ENCODE measurements at regions not wholly inside any gene's neighbourhood (a gene's known extent, or its start where the extent isn't known, plus 50 kb on each side); places are given as distances from the start of the nearest gene placed in this dataset.

DNA sequence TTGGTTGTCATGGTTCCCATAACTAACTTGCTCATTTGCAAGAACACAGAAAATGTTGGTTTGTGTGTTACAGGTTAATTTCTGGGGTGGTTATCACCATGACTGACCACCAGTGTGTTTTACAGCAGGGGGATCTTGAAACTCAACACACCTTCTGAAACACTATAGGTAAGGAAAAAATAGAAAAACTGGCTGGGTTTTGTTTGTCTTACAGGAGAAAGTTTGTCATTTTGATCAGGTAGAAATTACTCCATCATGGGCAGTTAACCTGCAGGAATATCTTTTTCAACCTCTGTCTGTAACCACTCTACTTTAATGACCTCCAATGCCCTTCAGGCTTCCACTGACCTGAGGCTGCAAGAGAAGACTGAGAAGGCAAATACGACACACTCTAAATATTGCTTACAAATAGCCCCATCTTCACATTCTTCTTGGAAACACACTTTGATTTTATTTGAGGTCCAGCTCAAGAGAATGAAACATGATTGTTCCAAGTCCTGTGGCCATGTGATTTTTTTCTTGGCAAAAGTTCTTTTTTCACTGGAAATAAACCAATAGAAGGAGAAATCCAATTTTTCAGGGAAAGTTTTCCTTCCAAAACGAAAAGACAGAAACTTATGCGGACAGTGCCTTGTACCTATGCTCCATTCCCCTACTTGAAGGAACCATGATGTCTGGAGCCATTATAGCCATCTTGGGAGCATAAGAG, 428.7 kb upstream of the SALL1 start:
- no peak for DNase-seq (ENCODE audit: low spot score)

DNA sequence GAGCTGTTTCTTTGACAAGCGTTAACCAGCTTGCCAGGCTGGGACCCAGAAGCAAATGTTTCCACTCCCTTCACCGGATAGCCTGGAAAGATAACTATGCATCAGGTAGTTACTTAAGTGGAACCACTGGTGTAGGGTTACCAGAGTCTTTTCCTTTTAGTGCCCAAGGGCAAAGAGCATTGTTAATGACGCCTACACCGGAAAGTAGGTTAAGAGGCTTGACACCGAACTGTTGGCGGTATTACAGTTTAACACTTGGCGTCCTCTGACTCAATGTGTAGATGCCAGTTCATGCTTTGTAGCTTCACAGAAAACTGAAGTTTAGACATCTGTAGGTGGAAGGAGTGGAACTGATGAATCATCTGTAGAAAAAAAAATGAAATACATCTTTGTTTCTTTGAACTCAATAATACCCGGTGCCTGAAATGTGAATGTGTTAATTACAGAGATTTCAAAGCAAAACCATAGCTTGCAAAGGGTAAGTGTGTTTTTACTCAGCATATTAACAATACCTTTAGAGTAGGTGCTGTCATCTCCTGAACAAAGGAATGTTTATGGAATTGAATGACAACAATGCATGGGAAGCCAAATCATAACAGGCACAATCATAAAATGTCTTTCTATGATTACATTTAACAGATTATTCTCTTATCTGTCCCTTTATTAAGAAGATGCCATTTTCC, 426.7 kb upstream of the SALL1 start:
- DNase-seq (ENCODE audit: low spot score): no peak

DNA sequence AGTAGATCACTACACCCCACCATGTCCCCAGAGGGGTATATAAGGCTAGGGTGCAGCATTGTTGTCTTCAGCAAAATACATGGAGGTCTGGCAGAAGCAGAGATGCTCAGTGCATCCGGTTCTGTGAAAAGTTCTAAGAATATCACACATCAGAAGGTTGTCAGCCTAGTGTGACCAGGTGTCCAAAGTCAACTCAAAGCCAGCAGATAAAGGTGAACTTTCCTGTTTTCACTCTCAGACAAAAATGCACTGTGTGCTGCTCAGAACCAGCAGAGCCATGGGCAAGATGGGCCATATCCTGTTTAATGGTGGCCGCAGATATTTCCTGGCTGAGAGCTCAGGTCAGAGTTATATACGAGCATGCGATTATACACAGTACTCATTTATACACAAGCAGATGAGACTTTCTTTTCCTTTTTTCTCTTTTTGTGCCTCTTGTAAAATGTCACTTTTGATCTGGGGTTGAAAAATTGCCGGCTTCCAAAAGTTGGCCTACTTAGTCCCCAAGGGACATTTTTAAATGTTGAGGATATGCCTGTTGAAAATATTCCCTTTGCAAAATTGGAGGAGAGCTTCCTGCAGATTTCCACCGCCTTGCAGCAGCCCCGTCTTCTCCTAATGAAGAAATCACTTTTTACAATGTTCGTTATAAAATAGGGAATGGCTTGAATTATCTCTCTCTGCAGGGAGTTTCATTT, 425.6 kb upstream of the SALL1 start:
- DNase-seq (ENCODE audit: low spot score): no peak

DNA sequence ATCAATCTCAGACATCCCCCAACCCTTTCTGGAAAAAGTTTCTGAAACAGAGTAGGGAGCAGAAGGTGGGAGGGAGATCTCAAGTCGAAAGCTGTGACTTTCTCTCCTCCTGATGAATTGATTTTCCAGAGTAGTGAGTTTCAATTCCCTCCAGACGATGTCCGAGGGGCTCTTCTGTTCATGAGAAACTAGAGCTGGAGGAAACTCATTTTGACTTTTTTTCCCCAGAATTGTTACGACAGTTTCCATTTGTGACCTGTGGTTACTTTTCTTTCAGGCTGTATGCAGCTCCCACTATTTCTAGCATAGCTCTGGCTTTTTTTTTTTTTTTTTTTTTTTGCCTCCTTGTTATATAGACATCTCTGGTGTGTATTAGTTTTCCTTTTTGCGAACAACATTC, 422.1 kb upstream of the SALL1 start:
- no peak for DNase-seq (ENCODE audit: low spot score)

DNA sequence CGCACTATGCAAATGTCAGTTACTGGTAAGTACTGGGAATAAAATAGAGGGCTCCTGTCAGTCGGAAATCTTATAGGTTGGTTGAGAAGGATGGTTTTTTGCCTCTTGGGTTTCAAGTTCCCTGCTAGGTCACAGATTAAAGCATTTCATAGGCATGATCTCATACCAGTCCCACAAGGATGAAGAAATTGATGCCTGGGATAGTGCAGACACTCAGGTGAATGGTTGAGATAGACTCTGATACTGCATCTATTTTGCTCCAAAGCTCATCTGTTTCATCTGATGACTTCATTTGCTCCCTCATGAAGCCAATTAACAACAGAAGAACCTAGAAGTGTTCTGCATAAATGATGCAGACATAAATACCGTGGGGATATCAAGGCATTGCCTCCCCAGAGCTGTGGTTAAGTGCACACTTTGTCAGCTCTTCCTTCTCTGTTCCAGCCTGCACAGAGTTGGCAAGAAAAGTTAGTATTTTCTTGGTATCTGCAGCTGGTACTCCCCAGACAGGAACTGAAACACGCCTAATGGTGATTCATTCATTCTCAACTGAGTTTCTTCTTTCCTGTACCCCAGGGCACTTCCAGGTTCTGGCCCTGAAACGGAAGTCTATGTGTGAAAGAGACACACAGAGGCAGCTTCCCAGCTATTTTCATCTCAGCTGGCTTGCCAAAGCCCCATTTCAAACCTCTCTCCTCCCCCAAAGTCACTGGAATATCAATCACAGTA, 418.3 kb upstream of the SALL1 start:
- DNase-seq (ENCODE audit: low spot score): no peak

DNA sequence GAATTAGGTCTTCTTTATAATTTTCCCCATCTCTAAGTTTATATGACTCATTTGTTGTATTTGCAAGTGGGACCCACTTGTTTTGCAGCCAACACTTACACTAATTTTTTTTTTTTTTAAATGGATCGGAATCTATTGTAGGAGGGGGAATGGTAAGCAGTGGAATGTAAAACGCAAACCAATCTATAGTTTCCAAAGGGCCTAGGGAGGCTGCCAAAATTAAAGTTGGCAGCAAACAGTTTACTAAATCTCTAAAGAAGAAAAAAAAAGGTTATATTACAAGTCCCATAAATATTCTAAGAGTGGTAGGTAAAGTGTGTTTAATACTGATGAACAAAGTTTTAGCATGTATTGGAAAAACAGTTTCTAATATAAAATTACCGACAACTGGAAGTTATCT, 416.8 kb upstream of the SALL1 start:
- DNase-seq (ENCODE audit: low spot score): no peak

DNA sequence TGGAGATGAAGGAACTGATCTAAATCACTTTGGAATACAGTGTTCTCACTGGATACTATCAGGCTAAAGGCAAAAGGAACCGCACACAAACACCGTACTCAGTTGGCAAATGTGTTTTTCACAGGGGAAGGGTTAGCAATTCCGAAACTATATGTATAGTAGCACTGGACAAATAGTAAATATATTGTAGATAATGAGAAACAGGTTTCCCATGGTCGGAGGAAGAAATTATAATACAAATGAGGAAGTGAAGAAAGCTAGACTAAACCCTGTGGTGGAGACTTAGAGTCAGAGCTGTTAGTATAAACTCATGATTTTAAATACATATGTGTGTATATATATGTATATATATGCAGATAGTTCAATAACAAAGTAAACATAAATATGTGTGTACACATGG, 414.1 kb upstream of the SALL1 start:
- no peak for DNase-seq (ENCODE audit: low spot score)

DNA sequence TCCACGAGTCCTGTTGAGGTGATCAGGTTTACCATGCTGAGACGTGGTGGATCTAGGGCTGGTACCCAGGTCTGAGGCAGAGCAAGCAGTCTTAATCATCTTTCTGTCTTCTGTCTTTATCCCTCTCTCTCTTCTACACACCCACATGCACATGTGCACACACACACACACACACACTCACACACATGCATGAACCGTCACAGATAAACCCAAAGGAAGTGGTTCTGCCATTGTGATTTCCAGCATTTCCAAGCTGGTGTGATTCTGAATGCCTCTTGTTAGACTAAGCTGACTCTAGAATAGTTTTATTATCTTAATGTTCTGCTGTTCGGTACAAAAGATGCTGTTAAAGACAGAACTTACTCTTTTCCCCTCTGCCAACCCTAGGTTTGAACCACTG, 411.8 kb upstream of the SALL1 start:
- DNase-seq (ENCODE audit: low spot score): no peak

DNA sequence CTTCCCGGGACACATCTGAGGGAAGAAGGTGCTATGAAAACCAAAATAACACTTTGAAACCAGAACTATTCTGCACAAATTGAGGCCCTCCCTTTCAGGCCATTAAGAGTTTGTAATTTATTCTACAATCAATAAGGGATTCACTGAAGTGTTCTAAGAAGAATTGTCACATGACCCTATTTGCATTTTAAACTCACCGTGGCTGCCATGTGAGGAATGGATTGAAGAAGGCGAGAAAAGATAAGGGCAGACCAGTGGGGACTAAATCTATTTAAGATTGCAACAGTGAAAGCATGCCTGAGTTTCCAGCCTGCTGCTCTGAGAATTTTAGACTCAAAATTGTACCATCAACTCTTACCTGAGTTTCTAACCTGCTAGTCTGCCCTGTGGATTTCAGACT, 408.8 kb upstream of the SALL1 start:
- DNase-seq (ENCODE audit: low spot score): no peak

DNA sequence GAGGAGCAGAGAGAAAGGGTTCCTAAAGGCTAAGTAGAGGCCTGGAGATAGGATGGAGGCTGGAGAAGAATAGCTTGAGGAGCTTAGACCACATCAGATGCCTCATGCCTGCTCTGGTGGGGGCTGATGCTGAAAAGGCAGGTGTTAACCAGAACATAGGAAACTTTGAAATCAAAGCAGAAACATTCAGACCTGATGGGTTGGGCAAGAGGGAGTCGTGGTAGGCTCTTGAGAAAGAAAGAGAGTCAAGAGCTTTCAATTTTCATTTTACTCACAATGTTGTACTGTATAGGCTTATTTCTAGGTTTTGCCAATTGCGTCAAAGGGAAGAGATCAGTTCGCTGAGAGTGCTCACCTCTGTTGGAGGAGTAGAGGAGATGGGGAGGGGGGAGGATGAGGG, 406.6 kb upstream of the SALL1 start:
- DNase-seq (ENCODE audit: low spot score): no peak

DNA sequence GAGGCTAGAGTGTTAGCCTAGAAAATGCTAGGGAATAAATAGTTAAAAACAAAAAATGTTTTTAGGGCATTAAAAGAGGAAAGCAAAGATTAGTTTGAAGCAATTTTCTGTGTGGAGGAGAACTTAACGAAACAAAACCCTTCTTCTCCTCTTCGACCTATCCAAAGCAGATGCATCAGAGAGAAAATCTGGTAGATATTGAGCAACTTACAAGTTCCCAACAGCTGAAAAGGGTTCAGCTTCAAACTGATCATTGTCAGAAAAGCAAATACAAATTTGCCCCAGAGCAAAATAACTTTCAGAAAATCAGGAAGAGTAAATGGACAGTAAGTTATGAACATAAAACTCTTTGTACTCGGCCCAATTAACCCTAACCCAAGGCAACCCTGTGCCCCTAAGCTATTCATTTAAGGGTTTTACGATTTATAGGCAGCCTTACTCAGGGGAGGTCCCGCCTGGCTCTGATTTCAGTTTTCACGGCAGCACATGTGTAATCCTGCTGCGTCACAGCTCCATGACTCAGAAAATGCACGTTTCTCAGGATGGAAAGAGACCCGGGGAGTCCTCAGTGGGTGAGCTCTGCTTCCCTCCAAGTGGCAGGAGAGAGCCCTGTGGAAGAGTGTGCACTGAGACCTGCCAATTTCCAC, 405.7 kb upstream of the SALL1 start:
- peak; percentile 63 for DNase-seq (ENCODE audit: low spot score)

DNA sequence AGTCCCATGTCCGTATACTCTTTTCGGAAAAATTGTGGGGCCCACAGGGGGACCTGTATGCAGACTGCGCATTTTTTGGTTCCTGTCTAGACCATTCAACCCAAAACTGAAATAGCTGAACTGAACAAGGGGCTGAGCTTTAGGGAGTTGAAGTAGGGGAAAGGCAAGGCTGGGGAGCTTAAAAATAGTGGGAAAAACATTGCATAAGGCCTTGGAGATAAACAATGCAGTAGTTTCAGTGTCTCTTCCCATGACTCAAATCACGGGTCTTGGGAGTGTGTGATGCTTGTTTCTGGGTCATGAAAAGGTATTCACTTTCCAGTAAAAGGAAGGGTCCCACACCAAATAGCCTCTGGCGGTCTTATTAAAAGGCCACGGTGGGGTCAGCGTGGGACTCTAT, 402.8 kb upstream of the SALL1 start:
- DNase-seq (ENCODE audit: low spot score): no peak

DNA sequence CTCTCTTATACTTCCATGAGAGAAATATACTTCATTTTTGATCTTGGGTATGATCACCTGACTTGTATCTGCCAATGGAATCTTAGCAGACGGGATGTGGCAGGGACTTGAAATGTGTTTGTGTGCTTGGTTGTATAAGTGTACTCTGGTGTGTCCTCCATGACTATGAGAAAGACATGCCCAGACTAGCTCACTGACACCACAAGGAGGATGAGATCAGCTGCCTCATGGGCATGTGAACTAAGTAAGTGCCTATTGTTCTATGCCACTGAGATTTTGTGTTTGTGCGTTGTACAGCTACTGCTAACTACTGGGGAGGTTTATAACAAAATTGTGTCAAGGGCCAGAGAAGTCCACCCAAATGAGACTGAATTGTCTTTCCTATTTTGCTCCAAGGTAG, 402.2 kb upstream of the SALL1 start:
- no peak for DNase-seq (ENCODE audit: low spot score)

DNA sequence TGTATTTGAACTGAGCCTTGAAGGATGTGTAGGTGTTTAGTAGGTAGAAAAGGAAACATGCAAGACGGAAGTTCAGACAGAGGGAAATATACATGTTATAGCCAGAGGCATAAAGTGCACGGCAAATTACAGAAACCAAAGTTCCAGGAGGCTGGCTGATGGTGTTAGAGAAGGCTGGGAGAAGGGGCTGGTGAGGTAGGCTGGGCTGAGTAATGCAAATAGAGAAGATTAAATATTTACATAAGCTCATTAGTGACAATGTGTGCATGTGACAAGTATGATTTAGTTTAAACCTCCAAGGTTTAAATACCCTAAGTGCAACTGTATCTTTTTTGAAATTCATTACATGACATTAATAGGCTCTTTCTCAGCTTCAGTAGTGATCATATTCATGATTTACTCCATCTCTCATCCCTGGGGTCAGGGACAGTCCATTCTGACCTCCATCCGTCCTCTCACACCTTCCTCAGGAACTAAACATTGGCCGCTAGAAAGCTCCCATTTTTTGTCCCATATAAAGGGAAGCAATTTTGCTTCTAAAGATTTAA, 399.8 kb upstream of the SALL1 start:
- no peak for DNase-seq (ENCODE audit: low spot score)

DNA sequence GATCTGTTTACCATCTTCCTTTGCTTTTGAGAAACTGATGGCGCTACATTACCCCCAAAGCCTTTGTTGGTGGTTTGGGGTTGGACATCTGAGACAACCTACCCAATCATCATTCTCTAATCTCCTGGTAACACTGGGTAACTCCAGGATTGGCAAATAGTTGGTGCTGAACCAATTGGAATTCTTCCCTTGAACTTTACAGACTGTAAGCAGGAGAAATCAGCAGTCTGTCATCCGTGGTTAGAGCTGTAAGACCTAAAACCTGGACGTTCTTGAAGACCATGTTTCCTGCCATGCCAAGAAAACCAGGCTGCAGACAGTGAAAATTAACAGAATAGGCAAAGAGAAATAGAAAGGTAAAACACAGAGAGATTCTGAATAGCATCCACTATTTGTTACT, 398.8 kb upstream of the SALL1 start:
- DNase-seq (ENCODE audit: low spot score): no peak

DNA sequence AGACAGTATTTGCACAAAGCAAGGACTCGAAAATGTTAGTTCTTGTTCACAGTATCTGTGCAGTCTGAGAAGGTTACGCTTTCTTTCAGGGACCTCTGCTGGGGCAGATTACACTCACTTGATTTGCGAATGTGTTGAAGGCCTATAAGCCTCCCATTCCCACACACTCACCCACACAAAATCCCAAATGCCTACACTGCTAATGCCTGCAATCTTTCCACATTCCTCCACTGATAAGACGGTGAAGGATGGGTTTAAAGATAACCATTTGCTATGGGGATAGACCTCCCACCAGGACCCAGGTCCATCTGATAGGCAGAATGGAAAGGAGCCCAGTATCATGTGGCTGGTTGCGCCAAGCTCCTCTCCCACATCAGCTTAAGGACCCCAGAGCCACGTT, 394.9 kb upstream of the SALL1 start:
- no peak for DNase-seq (ENCODE audit: low spot score)

DNA sequence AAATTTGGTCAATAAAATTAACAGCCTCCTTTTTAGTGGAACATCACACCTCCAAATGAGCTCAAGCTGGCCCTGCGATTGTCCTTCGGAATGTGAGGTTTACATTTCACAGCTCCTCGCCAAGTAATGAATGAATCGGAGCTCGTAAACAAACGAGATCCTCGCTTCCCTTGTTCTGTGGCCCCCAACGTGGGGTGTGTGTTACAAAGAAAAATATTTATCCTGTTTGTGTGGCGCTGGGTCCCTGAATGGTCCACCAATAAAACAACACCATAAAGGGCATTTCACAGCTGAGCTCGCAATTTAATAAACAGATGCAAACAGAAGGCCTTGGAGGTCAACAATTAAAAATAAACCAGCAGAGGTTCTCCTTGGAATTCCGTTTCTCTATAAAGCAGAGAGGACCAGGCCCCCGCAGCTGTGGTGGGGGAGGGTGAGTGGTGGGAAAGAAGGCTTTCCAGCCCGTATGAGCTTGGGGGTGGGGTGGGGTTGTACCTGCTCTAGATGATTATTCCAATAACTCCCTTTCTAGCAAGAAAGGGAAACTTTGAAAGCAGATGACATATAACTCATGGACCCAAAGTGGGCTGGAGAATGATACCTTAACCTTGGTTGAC, 393.9 kb upstream of the SALL1 start:
- DNase-seq (ENCODE audit: low spot score): no peak

DNA sequence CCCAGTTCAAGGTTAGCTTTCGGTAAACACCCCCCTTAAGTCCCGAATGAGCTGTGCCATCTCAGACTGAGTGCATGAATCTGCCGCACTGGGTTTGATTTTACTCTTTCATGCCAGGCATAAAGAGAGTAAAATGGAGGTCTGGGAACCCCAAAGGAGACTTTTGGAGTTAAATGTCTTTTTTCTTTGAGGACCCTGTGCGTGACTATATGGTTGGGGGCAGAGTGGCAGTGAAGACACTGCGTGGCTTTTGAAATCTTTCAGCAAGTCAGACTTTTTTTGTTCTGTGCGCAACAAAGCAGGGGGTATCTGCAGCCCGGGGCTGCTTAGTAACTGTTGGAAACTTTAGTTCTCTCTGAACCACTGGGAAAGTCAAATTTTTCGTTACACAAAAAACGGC, 392.9 kb upstream of the SALL1 start:
- DNase-seq (ENCODE audit: low spot score): no peak

DNA sequence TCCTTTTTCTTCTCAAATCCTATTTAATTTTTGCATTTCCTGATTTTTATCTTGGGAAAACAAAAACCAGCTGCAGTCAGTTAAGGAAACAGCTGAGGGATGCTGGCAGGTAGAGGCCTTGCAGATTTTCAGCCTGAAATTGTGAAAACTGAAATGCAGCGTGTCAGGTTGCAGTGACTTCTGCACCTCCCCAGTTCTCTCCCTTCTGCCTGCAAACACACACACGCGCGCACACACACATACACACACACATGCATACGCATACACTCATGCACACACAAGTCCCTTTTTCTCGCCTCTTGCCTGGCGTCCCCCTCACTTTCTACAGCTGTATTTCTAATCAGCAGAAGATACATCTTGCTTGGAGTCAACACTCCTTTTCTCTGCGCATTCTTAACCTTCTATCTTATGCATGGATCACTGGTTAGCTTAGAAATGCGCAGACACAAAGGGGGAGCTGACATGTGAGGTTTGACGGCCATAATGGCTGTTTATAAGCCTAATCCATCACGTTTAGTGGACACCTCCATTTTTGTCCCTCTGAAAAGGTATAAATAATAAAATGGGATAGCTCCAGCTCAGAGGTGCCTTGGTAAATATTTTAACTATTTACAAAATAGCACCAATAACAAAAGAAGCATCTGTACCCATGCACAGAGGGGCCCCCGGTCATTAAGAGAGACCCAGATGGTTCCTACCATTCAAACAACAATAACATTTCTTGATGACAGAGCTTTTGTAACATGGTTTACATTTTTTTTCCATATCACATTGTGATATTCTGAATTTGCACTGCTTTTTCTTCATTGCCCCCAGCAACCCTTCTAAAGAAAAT, 392.1 kb upstream of the SALL1 start:
- no peak for DNase-seq (ENCODE audit: low spot score)

DNA sequence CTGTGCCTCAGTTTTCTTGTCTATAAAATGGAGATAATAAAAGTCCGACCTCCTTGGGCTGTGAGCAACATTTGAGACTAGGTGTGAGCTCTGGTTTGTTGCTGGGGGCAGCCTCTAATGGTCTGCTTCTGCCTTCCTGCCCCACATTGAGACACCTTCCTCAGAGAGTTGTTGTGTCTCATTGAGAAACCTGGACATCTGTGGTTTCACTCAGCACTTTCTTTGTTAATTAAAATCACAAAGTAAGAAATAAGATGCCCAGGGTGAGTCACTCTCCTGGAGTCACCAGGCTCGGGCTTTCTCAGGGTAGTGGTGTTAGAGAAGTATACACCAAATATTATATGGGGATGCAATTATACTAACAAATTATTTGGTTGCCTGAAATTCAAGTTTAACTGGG, 389.2 kb upstream of the SALL1 start:
- DNase-seq (ENCODE audit: low spot score): no peak
